Daoy (cell line): ENCODE measurements at regions not wholly inside any gene's neighbourhood (a gene's known extent, or its start where the extent isn't known, plus 50 kb on each side); places are given as distances from the start of the nearest gene placed in this dataset.

Source experiments
- DNase-seq: peaks from one replicate; pipeline ENCODE4 v3.0.0-alpha.2; 2015; ENCODE audit warnings: low read depth

DNA sequence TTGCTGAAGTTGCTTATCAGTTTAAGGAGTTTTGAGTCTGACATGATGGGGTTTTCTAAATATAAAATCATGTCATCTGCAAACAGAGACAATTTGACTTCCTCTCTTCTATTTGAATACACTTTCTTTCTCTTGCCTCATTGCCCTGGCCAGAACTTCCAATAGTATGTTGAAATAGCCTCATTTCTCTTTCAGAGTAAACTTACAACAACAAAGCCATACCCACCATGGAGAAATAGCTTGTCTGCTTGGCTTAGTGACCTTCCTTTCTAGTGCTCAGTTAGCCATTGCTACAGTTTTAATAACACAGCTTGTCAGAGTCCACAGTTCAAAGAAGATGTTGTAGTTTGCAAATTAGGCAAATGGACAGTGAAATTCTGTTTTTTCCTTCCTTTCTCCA is 228.0 kb downstream of the ETAA1 start:
- no peak for DNase-seq

DNA sequence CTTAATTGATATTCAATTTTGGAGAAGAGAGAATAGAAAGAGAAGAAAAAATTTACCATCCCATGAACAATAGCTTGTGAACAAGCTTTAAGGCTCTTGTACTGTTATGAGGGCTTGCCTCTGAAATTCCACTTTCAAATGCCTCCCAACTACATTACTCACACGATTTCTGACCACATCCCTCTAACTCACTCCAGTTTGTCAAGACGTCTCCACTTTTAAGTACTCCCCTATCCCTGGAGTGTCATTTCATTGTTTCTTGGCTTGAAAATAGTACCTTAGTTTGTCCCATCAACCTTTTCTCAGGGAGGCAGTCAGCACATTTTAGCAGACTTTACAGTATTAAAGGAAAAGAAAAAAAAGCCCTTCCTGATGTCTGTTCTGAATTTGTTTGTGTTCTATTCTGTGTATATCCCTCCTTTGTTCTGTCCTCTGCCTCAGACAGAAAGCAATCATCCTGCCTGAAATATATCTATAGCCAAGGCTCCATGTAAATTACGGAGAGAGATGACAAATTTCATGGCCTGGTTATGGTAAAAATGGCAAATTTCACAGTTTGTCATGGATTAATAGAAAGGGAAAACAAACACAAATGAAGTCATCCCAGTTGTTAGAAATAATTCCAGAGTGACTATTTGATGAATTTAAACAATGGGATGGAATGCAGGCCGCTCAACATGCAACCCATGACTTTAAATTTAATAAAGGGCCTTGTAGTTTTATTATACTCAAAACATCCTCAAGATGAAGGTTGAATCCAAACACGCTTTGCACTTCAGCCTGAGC is 228.8 kb downstream of the ETAA1 start:
- DNase-seq = peak; percentile 41

DNA sequence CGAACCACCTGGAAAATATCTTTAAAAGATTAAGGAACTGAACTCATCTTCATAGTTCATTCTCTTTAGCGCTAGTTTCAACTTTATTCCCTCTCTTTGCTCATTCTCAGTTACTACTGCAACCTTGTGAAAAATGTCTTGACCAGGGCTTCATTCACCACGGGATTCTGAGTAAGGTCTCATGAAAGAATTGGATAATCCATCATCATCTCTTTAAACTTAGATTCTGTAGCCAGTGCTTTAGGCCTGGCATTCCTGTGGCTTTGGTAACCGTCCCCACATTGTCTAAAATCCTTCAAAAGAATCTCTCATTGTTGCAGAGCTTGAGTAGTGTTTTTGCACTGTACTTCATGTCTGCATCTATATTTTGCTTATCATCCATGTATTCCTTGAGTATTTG is 229.5 kb downstream of the ETAA1 start:
- DNase-seq = peak; percentile 38

DNA sequence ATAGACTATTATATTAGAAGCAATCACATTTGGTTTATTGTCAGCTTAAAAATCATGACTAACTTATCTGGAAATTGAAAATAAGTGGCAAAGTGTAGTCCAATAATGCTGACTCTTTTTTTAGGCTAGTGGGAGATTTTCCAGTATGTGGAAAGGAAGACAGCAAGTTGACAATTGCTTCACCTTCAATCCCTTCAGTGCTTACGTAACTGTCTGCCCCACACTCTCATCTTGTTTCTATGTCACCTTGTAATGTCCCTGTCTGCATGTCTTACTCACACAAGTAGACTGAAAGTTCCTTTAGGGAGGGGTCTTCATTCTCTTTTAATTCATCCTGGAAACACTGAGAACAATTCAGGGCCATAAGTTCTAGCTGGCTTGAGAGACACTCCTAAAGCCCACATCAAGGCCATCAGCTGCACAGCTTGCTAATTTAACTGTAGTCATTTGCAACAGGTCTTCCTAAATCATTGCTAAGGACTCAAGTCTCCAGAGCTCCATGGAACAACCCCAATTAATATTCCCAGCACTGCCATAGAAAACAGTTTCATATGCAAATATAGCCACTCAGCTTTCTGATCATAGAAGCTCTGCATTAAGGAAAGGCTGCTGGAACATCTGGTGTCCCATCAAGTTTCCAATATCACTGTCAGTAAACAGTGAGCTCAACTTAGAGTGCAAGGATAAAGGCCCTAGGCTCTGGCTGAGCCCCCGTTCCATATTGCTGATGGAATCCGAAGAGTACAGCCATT is 230.5 kb downstream of the ETAA1 start:
- no peak for DNase-seq

DNA sequence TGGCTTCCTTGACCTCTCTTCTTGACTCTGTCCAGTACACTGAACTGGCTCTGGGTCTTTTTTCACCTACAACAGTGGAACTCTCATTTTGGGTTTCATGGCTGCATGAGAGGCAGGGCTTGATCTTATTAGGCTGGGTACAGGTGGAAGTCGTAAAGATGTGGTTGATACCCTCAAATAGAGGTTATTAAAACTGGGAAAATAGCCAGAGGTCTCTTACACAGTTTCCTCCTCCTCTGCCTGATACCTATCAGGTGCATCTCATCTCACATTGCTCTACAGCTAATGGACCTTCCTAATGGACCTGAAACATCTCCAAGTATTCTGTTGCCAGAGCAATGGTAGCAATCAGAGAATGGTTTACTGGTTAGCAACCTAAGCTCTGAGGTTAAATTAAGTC is 231.8 kb downstream of the ETAA1 start:
- DNase-seq = no peak

DNA sequence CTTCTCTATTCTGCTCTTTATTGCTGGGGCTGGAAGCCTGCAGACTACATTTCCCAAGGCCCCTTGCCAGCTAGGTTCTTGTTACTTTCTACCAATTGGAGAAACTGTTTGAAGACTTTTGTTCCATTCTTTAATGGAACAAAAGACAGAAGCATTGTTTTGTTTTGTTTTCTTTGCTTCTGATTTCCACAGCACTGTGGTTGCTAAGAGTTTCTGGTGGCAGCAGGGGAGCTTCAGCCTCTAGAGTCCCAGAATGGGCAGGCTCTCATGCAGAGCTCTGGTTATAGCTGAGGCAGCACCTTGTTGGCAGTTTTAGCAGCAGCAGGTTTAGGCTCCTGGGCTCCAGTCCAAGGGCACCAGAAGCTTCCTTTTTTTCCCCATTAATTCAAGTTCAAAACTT is 234.3 kb downstream of the ETAA1 start:
- no peak for DNase-seq

DNA sequence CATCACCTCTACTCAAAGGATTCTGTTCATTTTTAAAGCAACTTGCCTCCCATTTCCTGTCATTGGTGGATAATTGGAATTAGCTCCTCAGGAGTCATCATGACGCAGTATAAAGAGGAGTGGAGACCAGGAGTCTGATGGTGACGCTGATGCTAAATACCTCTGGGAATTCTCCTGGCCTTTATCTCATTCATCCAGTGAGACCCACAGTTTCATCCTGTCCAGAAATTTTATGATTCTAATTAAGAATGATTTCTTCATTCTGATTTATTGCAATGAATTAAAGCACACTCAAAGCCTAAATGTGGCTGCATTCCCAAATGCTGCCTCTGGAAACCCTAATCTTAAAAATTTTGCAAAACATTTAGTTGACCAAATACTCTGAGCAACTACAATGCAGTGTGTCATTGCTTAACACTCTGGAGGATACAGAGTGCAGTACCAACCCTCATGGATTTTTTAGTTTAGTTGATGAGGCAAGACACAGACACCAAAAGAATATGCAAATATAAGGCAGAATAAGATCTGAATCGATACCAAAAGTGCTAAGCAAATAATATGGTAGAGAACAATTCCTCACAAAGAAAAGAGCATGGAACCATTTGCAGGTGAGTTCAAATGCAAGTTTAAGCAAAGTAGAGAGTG is 236.2 kb downstream of the ETAA1 start:
- no peak for DNase-seq

DNA sequence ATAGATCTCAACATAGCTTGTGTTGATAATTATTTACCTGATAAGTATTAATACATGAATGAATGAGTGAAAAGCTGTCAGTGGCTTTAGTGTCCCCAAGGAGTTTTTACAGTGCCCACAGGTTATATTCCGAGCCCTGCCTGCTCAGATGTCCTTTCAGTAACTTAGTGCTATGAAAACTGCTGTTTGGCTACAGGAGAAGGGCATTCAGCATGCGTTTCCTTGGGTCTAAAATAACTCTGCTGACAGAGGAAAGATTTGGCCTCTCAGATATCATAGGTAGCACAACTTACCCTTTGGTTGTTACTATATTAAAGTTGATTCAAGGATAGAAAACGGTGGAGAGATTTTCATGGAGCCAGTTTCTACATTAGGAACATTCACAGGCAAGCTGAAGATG is 241.0 kb downstream of the ETAA1 start:
- DNase-seq = no peak

DNA sequence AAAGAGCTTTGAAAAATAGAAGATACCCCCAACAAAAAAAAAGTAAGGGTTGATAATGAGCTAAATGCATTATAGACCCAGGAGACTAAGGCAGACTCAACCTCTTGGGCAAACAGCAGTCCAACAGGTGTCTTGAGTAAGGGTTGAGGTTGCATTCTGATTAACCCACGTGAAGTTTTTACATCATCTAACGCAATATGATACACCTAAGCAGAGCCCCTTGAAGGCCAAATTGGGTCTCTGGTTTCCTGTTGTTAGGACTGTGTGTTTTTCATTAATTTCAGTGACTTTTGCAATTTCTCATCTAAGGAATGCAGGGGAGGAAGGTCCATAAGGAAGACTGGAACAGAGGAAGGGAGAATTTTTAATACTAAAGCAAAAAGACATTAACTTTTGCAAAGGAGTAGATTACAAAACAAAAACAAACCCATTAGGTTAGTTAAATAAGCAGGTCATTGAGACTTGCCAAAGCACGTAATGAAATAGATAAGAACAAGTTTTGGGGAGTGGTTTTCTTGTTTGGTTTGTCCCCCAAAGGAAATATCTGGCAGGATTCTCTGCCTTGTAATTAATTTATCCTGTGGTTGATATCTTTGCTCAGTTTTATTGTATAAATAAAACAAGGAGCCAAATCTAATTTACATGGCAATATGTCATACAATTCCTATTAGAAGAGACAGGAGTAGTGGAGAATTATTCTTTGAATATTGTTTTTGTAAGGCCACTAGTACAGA is 244.3 kb downstream of the ETAA1 start:
- no peak for DNase-seq

DNA sequence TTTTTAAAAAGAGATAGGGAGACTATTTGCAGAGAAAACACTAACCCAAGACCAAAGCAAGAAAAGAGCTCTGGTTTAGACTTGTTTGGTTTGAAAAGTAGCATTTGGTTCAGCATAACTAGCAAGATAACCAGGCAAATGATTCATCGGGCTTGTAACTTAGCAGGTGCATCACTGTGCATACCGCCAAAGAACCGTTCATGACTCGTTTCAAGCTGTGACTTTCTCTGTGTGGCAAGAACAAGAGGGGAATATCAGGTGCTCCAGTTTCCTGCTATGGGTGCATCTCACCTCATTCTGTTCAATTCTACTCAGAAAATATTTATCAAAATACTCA is 244.9 kb downstream of the ETAA1 start:
- no peak for DNase-seq

DNA sequence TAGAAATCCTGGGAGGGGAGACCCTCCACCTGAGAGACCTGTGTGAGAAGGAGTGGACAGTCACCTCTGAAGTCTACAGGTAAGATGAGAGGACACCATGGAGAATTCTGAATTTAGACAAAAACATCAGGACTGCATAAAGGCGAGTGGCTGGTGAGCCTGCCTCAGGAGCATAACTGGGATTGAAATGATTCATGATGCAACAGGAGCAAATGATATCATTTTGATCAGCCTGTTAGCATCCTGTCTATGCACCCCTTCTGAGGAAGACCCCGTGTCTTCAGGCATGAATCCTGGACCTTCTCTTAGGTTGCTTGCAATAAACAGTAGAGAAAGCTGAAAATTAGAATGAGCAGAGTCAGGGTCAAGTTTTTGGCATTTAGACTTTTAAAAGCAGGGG is 245.8 kb downstream of the ETAA1 start:
- DNase-seq = no peak

DNA sequence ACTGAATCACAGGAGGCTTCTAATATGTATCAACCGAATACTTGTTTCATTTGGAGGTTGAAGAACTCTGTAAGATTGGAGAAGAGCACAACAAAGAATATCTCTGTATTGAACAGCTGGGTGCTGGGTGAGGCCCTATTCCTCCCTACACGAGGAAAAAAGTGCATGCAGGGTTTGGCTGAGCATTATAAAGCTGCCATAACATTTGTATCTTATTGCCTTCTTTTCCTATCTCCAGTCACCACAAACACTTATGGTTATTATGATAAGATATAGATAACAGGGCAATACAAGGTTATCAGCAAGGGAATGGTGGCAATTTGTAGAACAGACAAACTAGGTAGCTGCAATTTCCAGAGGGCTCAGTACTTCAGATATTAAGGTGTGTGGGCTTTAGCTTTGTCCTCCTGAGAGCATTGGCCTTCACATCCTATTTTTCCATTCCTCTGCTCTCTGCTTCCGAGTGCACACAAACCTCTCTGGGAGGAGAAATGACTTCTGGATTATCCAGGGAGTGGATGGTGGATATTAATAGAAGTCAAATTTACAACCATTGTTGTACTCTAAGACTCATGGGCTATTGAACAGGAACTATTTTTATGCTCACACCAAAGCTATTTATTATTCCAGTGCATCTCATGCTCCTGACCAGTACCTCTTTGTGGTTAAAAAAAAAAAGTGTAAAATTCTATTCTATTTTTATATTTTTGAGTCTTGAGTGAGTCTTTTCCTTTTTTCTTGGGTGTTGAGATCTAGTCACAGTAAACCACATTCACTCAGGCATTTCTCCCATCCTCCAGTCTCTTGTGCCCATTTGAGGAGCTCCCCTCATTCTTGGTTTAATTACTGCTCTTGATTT is 248.4 kb downstream of the ETAA1 start:
- DNase-seq = no peak

DNA sequence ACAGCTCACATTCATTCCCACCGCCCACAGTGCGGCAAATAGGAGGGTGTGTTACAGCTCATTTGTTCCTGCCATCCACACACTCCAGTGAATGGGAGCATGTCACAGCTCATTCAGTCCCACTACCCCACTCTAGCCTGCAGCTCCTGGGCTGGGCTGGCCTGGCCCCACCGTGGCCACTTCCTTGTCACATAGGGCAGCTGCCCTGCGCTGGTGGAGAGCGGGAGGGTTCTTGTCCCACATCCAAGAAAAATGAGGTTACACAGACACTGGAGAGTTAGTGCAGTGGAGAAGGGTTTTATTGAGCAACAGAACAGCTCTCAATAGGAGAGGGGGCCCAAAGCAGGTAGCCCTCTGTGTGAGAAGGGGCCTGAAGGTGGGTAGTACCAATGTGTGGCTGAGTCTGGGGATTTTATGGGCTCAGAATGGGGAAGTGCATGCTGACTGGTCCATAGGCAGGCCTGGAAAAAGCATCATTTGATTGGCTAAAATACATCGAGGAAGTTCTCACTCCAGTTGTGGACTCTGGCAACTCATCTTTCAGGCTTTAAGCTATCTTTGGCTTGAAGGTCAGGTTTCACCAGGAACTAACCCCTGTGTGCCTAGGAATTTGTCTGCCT is 249.7 kb downstream of the ETAA1 start:
- no peak for DNase-seq

DNA sequence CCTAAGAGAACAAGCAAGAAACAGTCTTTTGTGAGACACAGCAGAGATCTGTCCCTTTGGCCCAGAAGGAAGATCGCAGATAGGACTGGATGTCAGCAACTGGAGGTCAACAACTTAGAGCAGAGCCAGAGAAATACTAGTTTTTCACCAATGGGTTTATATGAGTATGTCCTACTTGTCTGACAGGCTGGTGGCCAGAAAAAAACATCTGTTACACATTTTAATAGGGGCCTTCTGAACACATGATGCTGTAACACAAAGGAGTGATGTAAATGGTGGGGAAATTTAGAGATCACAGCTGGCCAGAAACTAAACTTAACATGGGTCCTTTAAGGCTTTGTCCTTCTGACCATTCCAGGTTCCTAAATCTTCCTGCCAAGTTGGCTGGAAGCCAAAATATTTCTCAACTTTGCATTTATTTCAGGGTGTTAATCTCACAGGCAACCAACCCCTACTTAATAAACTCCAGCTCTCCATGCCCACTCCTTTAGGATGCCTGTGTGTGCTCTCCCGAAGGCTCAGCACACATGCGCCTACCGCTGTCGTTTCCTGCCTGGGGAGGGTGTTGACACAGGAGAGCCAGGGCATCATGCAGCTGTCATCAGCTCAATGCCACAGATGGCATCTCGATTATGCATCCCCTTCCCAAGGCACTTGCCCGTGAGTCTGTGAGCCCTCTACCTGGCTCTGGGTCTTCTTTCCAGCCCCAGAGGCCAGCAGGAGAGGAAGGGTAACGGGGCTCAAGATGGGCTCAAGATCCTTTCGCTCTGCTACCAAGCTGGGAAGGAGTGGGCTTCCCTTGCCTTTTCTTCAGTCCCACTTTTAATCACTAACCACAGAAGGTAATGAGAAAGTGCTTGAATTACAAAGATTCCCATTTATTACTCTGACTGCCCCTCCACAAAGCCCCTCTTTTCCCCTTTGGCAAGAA is 252.5 kb downstream of the ETAA1 start:
- peak; percentile 28 for DNase-seq

DNA sequence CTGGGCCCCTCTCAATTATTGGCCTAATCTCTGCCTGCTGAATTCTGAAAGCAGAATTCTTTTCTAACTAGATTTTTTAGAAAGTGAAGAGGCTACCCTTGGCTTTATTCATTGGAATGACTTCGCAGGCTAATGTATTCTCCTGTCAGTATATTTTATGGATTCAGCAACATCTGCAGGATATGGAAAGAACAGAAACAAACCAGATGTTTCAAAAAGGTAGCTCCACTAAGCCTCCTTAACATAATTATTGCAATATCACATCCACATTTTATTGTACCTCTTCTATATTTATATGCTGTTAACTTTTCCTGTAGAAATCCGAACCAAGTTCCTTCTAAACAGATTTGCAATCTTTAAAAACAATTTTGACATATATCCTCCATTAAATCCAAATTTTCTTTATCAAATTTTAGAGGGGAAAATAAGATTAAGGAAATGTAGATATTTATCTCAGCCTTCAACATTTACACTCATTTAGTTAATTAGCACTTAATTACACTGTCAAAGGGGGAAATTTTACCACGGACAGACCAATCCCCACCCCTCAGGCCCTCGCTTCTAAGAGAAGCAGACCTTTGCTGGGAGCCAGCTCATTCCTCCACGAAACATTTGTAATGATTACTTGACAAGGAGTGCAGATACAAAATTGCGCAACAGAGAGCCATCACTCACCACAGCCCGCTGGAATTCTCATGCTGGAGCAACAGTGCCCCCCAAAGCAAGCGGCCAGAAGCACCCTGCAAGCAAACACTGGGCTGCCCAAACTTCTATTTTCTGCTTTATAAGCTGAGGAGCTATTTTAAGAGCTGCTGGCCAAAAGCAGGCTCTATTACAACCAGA is 253.4 kb downstream of the ETAA1 start:
- DNase-seq = peak; percentile 63

DNA sequence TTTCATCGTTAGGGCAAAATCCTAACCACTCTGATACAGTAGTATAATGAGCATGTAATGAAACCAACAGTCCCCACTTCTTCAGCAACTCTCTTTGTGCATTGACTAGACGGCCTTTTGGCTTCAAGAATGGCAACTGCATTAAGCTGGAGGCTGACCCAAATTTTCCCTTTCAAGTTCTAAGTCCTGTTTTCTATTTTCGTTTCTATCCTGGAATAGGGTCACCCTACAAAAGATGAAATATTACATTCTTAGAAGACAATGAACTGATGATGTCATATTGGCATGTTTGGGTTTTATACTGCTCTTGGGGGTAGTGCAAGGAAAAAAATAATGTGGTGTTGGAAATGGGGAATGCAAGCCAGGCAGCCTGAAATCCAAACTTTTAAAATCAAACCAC is 254.4 kb downstream of the ETAA1 start:
- DNase-seq = no peak

DNA sequence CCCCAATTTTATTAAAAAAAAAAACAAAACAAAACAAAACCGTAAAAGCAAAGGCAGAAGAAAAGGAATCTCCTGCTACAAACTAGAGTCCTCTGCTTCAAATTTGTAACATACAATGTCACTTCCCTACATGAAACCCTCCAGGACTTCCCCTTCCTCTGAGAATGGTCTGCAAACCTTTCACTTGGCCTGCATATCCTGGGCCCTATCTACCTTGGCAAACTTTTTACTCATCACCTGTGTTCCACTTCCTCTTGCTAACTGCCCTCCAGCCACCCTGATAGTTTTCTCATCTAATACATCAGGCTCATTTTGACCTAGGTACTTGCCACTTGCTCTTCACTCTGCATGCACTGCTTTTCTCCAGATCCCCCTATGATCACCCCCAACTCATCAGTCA is 255.5 kb downstream of the ETAA1 start:
- DNase-seq = no peak

DNA sequence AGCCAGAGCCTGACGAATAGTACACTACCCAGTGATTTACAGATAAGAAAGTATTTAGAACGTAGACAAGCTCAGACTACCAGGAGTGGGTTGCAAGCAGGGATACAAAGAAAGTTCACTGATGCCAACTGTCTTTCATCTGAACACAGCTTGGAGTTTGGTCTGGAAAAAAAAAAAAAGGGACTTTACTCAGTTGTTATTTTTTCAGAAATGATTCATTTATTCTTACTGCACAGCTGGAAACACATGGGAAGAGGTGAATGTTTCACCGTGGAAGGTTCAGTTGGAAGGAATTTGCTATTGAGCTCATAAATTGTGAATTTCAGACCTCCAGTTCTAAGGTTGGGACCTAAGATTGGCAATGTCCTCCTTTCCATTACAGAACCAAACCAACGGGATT is 259.7 kb downstream of the ETAA1 start:
- no peak for DNase-seq

DNA sequence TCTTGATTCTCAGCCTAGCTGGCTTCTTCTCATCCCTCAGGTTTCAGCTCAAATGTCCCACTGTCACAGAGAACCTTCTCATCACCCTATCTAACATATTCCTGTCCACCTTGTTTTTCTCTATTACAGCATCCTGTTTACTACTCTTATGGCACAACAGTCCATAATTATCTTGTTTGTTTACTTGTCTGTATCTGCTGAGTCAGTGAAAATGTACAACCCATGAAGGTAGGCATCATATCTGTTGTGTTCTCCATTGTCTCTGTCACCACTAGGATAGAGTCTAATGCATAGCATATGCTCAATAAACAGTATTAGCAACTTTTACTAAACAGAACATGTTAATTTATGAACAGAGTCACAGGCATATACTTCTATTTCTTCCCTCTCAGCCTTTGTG is 261.7 kb downstream of the ETAA1 start:
- no peak for DNase-seq
